ENCODE measurements at regions not wholly inside any gene's neighbourhood (a gene's known extent, or its start where the extent isn't known, plus 50 kb on each side); places are given as distances from the start of the nearest gene placed in this dataset.

DNA sequence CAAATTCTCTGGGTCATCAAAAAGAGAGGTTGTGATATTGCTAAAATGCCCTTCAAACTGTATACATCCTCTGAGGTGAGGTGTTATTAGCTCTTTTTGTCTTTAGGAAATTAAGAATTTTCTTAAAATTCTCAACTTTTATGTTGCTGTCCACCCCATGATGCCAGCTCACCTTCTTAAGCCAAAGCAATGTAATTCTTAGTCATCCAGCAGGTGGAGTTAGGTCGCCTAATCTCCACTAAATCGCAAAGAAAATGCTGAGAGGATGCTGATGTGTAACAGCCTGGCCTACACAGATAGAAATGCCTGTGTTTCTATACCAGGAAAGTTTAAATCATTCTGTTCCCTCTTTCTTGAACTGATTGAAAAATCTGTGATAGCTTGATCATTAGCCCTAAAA lies 770.2 kb upstream of the ALCAM start:
- TF ChIP-seq SREBF2 (IDR thresholded peaks at IDR 0.05) (no peak), POLR2A (IDR thresholded peaks at IDR 0.05; ENCODE audit: low read length) (no peak)
- TF ChIP-seq, protein P1, sequence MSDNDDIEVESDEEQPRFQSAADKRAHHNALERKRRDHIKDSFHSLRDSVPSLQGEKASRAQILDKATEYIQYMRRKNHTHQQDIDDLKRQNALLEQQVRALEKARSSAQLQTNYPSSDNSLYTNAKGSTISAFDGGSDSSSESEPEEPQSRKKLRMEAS (IDR thresholded peaks at IDR 0.05): no peak

All from A549 (cell line).